HG03571 (cell line): ENCODE measurements at regions not wholly inside any gene's neighbourhood (a gene's known extent, or its start where the extent isn't known, plus 50 kb on each side); places are given as distances from the start of the nearest gene placed in this dataset.
"Not testable (repeated sequence)": the region's sequence is repeated elsewhere in the genome, so short reads cannot be mapped to it uniquely, and the experiment has no call there.

ENCODE experiments used
- ATAC-seq: cut with Tn5 transposase; IDR thresholded peaks from one replicate; pipeline ENCODE4 v1.9.1; 2021; ENCODE audit not compliant: unreplicated experiment

DNA sequence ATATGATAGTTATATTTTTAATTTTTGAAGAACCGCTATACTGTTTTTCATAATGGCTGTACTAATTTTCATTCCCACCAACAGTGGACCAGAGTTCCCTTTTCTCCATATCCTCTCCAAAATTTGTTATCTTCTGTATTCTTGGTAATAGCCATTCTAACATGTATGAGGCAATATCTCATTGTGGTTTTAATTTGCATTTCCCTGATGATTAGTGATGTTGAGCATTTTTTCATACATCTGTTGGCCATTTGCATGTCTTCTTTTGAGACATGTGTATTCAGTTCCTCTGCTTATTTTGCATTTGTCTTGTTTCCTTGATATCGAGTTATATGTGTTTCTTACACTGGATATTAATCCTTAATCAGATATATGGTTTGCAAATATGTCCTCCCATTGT lies 770.8 kb upstream of the MBL2 start:
- ATAC-seq, result no peak

GRCh38 chr10:53537508-53537907 lies 764.9 kb upstream of the MBL2 start:
- no peak for ATAC-seq

DNA sequence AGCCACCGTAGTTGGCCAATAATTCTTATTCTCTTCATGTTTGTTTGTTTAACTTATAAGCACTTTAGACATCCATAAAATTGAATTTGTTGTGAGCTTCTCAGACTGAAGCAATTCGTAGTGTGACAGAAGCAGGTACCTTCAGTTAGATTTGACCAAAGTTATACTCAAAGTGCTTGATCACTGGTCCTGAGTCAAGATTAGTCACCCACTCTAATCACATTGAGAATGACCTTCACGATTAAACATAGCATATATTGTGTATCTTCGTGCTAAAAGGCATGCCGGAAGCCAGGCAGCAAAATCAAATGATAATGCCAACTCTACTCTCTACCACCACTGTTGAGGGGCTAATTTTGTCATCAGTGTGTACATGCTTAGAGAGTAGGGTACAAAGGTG lies 763.7 kb upstream of the MBL2 start:
- ATAC-seq, result no peak

DNA sequence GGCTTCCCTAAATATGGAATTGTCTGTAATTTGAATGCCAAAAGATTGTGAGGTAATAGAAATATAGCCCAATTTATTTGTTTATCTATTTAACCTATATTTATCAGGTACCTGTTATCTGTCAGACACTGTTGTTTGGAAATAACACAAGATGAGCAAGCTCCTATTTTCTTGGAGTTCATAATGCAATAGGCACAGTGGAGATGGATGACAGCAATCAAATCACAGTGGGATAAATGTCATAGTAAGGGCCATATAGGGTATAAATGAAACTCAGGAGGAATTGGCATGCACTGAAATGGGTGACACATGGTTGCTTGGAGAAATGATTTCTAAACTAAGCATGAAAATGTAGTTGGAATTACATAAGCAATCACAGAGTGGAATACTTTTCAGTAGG lies 761.8 kb upstream of the MBL2 start:
- no peak for ATAC-seq

- ATAC-seq, result no peak
These were observed 756.4 kb upstream of the MBL2 start for GRCh38 chr10:53528974-53529373.

DNA sequence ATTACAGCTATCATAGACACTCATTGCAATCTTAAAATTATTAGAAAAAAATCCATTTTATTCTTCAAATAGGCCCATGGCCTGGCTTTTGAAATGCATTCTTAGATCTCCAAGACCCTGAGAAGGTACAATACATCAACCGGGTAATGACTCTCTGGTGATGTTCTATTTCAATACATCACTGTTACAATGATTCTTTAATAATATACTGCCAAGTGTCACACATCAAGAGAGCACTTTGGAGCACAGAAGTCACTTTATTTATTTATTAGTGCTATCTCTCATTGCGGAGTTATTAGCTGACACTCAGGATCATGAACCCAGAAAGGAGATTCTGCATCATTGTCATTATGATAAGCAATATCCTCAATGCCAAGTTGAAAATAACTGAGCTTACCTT lies 748.5 kb upstream of the MBL2 start:
- no peak for ATAC-seq

DNA sequence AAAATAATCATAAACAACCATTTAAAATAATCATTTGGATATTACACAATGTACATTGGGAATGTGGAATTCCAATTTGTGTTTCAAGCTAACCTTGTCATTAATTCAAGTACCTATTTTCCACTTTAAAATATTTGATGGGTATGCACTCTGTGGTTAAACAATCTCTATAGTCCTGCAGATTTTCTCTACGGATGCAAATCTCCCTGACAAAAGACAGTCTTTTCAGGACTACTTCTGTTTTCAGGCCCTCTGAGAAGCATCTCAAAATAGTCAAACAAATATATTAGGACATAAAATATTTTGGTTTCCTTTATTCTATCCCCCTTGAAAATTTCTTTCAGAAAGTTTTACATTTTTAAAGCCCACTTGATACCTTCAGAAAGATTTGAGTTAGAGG lies 735.6 kb upstream of the MBL2 start:
- no peak for ATAC-seq

GRCh38 chr10:53504492-53504891 lies 731.9 kb upstream of the MBL2 start:
- ATAC-seq, result not testable (repeated sequence)

DNA sequence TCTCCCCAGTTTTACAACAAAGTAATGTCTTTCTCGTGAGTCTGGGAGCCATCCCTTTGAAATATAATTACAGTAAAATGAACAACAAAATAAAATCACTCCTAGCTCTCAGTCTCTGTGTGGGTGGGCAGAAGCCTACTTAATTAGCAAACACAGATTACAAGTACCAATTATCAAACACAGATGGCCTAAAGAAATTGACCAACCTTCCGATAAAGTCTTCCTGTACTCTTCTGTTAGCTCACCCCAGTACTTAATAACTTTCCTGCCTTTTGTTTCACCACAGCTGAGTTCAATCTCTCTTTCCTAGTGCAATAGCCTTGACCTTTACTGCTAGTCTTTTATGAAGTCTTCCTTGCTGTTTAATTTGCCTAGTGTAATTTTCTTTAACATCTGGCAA lies 719.2 kb upstream of the MBL2 start:
- ATAC-seq, result no peak

DNA sequence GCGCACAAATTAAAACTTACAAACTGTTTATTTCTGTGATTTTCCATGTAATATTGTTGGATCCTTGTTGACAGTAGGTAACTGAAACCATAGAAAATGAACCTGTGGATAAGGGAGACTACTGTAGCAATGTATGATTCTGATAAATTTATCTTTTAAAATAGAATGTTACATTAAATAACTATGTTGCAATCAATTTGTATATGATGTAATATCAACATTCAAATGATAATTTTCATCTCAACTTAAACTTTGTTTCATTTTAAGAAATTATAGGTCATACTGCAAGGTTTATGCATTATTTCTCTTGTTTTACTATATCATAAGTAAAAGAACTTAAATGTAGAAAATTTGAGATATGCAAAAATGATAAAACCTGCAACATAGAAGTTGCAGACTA lies 718.0 kb upstream of the MBL2 start:
- no peak for ATAC-seq

- no peak for ATAC-seq
These were observed 717.0 kb upstream of the MBL2 start for GRCh38 chr10:53489335-53490182.

GRCh38 chr10:53487019-53487983 lies 714.7 kb upstream of the MBL2 start:
- ATAC-seq, result no peak

GRCh38 chr10:53485422-53485821 lies 712.8 kb upstream of the MBL2 start:
- not testable (repeated sequence) for ATAC-seq

GRCh38 chr10:53479365-53479764 lies 706.8 kb upstream of the MBL2 start:
- no peak for ATAC-seq

GRCh38 chr10:53477313-53477675 lies 704.7 kb upstream of the MBL2 start:
- no peak for ATAC-seq

DNA sequence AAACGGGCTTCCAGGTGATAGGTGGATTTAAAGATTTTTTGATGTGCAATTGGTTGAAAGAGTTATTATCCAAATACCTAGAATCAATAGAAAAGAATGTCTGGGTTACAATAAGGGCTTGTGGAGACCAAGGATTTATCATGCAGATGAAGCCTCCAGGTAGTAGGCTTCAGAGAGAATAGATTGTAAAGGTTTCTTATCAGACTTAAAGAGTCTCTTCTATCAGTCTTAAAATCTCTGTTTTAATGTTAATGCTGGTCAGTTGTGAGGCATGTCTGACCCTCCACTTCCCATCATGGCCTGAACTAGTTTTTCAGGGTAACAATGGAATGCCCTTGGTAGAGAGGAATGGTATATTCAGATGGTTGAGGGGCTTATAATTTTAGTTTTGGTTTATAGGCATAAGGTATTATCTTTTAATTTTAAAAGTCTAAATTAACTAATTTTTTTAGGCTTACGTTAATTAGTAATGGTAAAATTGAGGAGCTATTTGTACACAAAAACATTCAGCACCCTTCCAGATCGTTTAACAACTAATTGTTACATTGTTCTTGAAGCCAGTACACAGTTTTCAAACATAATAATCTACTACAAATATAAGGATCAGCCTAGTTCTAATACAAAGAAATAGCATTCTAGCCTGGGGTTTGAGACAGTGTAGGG lies 704.2 kb upstream of the MBL2 start:
- no peak for ATAC-seq

DNA sequence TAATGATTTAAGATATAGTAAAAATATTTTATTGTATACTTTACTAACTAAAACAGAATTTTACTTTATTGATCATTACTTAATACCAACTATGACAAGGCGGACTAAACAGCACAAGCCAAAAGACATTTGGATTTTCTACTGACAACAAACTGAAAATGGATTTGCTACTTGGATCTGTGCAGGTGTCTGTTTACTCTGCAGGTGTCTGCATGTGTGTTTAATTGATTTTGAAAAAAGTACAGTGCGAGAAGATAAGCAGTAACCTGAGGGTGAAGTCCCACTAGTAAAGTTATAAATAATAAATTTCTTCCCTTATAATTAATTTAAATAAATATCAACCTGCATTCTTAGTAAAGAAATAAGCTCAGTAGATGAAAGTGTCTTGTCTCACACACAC lies 696.8 kb upstream of the MBL2 start:
- ATAC-seq, result no peak

GRCh38 chr10:53463539-53463938 lies 691.0 kb upstream of the MBL2 start:
- ATAC-seq, result no peak

- ATAC-seq, result no peak
These were observed 685.4 kb upstream of the MBL2 start for GRCh38 chr10:53458007-53458406.

GRCh38 chr10:53453196-53453595 lies 680.6 kb upstream of the MBL2 start:
- no peak for ATAC-seq

DNA sequence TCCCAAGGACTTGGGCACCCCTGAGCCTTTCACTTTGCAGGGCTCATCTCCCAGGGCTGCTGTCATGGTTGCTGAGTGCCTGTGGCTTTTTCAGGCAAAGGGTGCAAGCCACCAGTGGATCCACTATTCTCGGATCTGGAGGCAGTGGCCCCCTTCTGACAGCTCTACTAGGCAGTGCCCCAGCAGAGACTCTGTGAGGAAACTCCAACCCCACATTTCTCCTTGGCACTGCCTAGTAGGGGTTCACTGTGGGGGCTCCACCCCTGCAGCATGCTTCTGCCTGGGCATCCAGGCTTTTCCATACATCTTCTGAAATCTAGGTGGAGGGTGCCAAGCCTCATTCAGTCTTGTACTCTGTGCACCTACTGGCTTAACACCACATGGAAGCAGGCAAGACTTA lies 675.0 kb upstream of the MBL2 start:
- ATAC-seq, result no peak

GRCh38 chr10:53441843-53442242 lies 669.3 kb upstream of the MBL2 start:
- ATAC-seq, result no peak
